H1 (cell line): ENCODE measurements at regions not wholly inside any gene's neighbourhood (a gene's known extent, or its start where the extent isn't known, plus 50 kb on each side); places are given as distances from the start of the nearest gene placed in this dataset.

Experiments
- CHD7 ChIP-seq: fragments of 300-600 bp; sonication (generic); IDR thresholded peaks from 2 replicates; pipeline ENCODE4 v1.7.1; 2012; ENCODE audit warnings: low read length, moderate library complexity, mild to moderate bottlenecking, inconsistent platforms; ENCODE audit not compliant: insufficient replicate concordance
- FOSL1 ChIP-seq: IDR thresholded peaks from 2 replicates; pipeline ENCODE4 v1.6.1; 2011; ENCODE audit warnings: mild to moderate bottlenecking, low read depth, low read length, moderate library complexity; ENCODE audit not compliant: insufficient read depth
- TAF7 ChIP-seq: optimal IDR thresholded peaks from 2 replicates; pipeline ENCODE3; 2011; ENCODE audit warnings: low read depth, mild to moderate bottlenecking, inconsistent platforms, low read length, moderate library complexity, borderline replicate concordance
- ZNF274 ChIP-seq: IDR thresholded peaks from 2 replicates; pipeline ENCODE4 v1.7.0; 2012; ENCODE audit warnings: low read length, borderline replicate concordance; ENCODE audit errors: extremely low read depth

- no peak for TF ChIP-seq CHD7
- TF ChIP-seq FOSL1, result no peak
- no peak for TF ChIP-seq ZNF274
- no peak for TF ChIP-seq TAF7
These were observed 217.3 kb upstream of the GRIA4 start (continued) for GRCh38 chr11:105392556-105392955.
